Omental fat pad (tissue), 3 donors: ENCODE measurements at regions not wholly inside any gene's neighbourhood (a gene's known extent, or its start where the extent isn't known, plus 50 kb on each side); places are given as distances from the start of the nearest gene placed in this dataset.

Source experiments
- ATAC-seq: fragments of 150-250 bp; one replicate; pipeline ENCODE4 v1.9.1; 2016; ENCODE audit warnings: mild to moderate bottlenecking, moderate library complexity; ENCODE audit not compliant: low FRiP score
- DNase-seq: peaks from one replicate; pipeline ENCODE4 v3.0.0-alpha.2; 2019; ENCODE audit warnings: low spot score
- TF ChIP-seq, protein P1 (sequence below), 3 donors: fragments of 450-650 bp; IDR thresholded peaks; one replicate each; pipeline ENCODE4 v1.5.1; 2016 to 2017; ENCODE audit warnings: antibody characterized with exemption in 3 of 3, mild to moderate bottlenecking in 3 of 3, moderate library complexity in 2 of 3

- TF ChIP-seq, protein P1, sequence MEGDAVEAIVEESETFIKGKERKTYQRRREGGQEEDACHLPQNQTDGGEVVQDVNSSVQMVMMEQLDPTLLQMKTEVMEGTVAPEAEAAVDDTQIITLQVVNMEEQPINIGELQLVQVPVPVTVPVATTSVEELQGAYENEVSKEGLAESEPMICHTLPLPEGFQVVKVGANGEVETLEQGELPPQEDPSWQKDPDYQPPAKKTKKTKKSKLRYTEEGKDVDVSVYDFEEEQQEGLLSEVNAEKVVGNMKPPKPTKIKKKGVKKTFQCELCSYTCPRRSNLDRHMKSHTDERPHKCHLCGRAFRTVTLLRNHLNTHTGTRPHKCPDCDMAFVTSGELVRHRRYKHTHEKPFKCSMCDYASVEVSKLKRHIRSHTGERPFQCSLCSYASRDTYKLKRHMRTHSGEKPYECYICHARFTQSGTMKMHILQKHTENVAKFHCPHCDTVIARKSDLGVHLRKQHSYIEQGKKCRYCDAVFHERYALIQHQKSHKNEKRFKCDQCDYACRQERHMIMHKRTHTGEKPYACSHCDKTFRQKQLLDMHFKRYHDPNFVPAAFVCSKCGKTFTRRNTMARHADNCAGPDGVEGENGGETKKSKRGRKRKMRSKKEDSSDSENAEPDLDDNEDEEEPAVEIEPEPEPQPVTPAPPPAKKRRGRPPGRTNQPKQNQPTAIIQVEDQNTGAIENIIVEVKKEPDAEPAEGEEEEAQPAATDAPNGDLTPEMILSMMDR (IDR thresholded peaks at IDR 0.05), result no peak
- ATAC-seq (no peak), DNase-seq (no peak)
These were observed 270.1 kb downstream of the C1D start for GRCh38 chr2:67792681-67793091.

DNA sequence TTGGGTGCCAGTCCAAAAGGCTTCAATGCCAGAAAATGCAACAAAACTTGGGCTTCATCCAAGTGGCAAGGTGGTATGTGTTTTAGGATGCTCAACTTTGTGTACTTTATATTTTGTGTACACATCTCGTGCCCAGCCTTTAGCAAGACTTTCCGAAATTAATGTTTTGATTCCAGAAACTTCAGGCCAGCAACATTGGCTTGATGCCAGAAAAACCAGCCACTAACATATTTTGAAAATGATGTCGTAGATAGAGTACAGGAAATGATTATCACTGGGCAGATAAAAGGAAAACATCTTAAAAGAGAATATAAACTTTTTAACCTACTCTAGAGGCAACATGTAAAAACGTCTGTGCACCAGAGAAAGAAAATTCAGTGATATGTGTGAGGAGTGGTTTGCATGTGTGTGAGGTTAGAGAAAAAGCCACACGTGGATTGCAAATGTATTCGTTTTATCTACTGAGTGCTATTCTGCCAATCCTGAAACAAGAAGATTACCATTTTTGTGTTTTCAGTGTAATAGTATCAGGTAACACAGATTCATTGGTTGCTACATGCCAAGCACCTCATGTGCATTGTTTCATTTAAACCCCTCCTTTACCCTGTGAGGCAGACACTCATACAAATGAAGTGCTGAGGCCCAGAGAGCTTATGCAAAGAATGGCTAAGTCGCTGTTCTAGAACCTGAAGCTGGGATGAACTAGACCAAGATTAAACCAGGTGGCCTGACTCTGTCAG, 264.8 kb downstream of the C1D start:
- no peak for ATAC-seq
- TF ChIP-seq, protein P1 (IDR thresholded peaks at IDR 0.05), result no peak
- no peak for DNase-seq

DNA sequence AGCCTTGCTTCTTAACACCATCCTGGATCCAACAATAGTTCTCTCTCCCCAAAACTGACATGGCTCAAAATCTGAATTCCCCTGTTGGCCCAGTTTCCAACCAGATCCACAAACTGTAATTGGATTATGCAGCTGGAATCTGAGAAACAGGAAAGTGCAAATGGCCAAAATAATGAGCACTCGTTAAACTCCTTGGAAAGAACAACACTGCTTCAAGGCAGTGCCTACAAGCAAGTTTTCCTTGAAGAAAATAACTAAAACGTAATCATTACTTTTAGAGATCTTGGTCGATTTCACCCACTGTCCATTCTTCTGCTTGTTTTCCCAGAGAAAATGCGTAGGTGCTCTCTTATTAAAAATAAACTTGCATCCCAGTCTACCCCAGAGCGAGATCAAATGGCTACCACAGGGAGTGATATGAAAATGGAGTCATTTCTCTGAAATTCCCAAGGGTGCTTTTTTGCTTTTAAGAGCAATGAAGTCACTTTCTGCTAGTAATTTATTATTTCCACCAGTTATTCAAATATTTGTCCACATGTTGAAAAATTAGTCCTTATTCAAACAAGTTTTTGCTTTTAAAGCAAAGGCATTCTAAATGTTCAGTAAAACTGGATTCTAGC, 264.2 kb downstream of the C1D start:
- no peak for ATAC-seq
- TF ChIP-seq, protein P1 (IDR thresholded peaks at IDR 0.05), result no peak
- DNase-seq, result no peak

DNA sequence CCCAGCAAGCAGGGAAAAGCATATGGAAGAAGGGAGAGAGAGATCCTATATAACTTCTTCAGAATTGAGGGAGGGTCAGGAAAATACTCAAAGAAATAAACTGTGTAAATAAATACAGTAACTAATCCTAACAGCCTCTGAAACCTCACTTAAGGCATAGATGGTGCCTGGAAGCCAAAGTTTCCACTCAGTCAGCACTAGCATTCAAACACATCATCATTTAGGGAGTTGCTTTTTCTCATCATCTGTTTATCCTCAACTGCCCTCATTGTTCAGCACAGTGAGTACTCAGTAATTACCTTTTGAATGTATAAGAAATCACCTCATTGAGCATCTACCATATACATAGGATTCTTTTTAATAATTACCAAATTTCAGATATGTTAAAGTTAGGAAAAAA, 262.9 kb downstream of the C1D start:
- DNase-seq (no peak), ATAC-seq (no peak)
- TF ChIP-seq, protein P1 (IDR thresholded peaks at IDR 0.05), result no peak

DNA sequence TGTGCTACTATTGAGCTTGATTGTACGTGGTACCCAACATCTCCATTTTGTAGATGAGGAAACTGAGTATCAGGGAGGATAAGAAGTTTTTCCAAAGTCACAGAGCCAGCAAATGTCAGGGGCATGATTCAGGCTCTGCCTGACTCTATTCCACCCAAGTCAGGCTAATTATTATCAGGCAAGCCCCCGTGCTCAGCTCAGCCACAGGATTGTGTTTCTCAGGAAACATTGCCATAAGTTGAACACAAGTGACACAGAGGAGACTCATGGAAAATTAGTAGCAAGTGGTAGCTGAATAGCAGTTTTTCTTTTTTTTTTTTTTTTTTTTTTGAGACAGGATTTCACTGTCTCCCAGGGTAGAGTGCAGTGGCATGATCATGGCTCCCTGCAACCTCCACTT, 260.5 kb downstream of the C1D start:
- DNase-seq, result no peak
- no peak for ATAC-seq

GRCh38 chr2:67802824-67803223, 260.0 kb downstream of the C1D start:
- ATAC-seq, result no peak
- TF ChIP-seq, protein P1 (IDR thresholded peaks at IDR 0.05), result no peak
- DNase-seq, result no peak

More for the DNA sequence above, 260.5 kb downstream of the C1D start:
- TF ChIP-seq, protein P1 (IDR thresholded peaks at IDR 0.05), result no peak

GRCh38 chr2:67806816-67807215, 256.0 kb downstream of the C1D start:
- ATAC-seq, result no peak
- TF ChIP-seq, protein P1 (IDR thresholded peaks at IDR 0.05), result no peak
- no peak for DNase-seq
